ENCODE measurements at regions not wholly inside any gene's neighbourhood (a gene's known extent, or its start where the extent isn't known, plus 50 kb on each side); places are given as distances from the start of the nearest gene placed in this dataset.
A peak's percentile ranks its signal among the peaks of the same experiment; 100 is the strongest.

GRCh38 chr10:130575756-130576285, 439.6 kb downstream of the GLRX3 start:
- DNase-seq: no peak

- DNase-seq: no peak
Measured at GRCh38 chr10:130576427-130576826, 440.2 kb downstream of the GLRX3 start.

GRCh38 chr10:130577039-130577438, 440.8 kb downstream of the GLRX3 start:
- no peak for DNase-seq

DNA sequence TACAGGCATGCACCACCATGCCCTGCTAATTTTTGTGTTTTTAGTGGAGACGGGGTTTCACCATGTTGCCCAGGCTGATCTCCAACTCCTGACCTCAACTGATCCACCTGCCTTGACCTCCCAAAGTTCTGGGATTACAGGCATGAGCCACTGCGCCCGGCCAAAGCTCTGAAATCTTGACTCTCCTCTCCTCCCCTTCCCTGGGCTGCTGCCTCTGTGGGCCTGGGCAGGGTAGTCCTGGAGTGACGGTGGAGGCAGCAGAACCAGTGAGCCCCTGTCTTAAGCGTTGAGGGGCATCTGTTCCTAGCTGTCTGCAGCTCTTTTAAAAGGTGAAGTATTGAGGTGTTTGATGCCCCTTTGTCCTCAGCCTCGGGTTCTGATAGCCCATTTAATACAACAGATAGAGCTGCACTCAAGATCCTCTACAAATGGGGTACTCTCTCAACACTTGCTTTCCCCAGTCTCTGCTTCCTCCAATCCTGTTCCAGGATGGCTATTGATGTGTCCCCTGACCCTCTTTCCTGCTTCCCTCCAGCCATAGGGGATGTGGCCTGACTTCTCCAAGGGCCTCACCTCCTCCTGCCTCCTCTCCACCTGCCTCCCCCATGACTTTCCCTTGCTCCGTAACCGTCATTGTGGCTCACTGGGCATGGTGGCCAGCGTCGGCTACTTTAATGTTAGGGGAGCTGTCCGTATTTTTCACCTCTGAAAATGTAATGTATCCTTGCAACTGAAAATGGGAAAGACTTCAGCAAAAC, 442.5 kb downstream of the GLRX3 start:
- DNase-seq: no peak

GRCh38 chr10:130579913-130580312, 443.7 kb downstream of the GLRX3 start:
- no peak for DNase-seq

DNA sequence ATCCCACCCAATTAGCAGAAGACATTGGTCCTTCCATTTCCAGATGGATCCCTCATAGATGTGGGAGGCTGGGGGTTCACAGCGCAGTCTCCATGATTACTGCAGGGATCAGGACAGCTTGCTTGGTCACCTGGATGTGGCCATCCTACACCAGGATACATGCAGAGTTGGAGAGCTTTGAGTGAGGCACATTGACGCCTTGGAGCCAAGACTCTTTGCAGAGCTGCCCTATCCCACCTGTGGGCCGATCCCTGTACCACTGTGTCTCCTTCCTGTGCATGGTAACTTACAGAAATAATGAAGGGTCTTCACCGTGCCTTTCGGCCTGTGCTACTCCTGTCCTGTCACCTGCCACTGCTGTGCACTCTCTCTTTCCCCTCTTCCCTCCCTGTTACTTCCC, 444.8 kb downstream of the GLRX3 start:
- DNase-seq: no peak

GRCh38 chr10:130587718-130588117, 451.5 kb downstream of the GLRX3 start:
- no peak for DNase-seq

DNA sequence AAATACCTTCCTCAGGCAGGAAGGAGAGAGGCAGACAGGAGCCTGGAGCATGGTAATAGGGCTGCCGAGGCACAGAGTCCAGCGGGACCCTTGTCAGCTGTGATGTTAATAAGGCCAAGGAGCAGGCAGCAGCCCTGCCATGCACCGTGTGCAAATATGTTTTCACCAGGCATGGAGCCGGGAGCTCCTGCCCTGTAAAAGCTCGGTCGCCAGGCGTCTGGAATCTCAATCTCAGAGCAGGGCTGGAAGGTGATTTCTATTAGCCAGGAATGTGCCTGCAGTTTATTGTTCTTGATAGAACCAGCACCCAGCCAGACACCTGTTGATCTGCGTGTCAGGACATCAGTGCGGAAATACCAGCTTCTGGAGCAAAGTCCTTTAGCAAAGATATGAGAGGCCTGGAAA, 469.8 kb downstream of the GLRX3 start:
- DNase-seq: no peak

- DNase-seq: no peak
Measured at GRCh38 chr10:130607366-130607765, 471.2 kb downstream of the GLRX3 start.

GRCh38 chr10:130611239-130611638, 475.0 kb downstream of the GLRX3 start:
- no peak for DNase-seq

GRCh38 chr10:130615457-130615856, 479.3 kb downstream of the GLRX3 start:
- DNase-seq: peak; percentile 14

GRCh38 chr10:130617985-130618384, 481.8 kb downstream of the GLRX3 start:
- no peak for DNase-seq

DNA sequence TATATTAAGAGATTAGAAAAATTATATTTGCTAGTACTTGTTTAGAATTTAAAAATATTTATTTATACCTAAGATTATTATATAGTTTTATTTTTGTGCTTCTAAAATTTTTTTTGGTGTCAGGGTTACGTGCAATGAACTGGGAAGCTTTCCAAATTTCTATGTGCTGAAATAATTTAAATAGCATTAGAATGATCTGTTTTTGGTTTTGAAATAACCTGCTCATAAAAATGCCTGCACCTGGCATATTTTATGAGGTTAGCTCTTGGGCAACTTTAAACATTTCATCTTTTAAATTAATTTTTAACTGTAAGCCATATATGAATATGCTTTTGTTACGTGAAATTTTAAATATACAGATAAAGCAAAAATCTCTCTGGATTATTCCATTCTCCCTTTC, 482.5 kb downstream of the GLRX3 start:
- DNase-seq: no peak

DNA sequence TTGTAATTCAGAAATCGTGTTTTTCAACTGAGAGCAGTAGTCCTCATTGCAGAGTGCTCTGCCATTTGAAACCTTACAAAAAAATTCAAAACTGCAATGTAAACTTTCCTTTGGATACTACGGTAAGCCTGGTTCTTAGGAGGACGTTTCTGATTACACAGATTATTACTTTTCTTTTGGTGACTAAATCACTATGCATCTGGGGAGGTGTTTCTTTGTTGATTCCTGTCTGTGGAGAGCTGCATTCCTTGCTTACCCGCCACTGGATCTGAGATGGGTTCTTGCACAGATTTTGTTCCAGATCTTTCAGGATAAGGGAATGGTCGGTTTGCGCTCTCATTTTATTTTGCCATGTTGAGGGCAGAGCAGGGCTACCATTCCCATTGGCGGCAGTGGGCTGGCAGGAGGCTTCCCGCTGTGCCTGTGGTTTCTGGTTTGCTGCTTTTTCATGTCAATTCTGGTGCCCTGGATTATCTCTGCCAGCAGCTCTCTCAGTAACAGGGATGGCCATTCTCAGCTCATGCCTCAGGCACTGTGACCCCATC, 485.1 kb downstream of the GLRX3 start:
- no peak for DNase-seq

DNA sequence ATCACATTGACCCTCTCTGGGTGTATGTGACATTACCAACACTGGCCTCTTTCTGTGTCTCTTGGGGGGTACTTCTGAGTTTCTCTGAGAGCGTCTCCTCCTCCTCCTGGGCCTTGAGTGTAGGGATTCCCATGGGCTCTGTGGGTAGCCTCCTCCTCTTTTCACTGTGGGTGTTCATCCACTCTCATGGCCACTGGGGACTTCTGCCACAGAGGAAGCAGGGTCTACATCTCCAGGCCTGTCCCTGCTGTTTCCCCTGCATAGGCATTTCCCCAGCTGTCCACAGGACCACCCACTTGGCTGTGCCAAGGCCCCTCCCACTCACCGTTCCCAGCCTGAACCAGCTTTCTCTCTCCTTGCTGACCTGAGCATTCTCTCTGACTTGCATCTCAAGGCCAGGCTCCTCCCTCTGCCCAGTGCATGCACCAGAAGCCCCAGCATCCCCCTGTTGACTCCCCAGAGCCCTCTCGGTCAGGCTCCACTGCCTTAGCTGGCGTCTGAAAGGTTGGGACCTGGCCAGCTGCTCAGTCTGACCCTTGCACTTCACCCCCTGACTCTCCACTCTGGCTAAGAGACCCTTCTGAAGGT, 487.6 kb downstream of the GLRX3 start:
- DNase-seq: no peak

DNA sequence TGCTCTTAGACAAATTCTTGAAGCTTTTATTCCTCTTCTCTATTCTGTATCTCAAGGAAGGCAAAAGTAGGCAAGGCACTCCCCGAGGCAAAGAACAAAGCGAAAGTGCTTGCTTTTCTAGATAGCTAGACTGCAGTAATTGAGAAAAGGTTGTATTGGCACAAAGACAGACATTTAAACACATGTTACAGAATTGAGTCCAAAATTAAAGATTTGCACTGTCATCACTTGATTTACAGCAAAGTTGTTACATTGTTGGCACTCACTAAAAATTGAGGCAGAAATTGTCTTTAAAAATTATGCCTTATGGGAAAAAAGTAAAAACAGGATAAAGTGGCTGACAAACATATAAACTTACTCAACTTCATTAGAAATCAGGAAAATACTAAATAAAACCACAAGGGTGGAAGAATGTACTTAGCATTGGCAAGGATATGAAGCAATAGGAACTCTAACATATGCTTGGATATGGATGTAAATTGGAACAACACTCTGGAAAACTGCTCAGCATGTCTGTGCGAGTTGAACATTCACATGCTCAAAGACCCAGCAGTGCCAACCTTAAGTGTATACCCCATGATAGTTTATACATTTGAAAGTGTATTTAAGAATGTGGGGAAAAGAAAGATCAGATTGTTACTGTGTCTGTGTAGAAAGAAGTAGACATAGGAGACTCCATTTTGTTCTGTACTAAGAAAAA, 491.3 kb downstream of the GLRX3 start:
- DNase-seq: no peak

GRCh38 chr10:130630135-130630534, 493.9 kb downstream of the GLRX3 start:
- no peak for DNase-seq

DNA sequence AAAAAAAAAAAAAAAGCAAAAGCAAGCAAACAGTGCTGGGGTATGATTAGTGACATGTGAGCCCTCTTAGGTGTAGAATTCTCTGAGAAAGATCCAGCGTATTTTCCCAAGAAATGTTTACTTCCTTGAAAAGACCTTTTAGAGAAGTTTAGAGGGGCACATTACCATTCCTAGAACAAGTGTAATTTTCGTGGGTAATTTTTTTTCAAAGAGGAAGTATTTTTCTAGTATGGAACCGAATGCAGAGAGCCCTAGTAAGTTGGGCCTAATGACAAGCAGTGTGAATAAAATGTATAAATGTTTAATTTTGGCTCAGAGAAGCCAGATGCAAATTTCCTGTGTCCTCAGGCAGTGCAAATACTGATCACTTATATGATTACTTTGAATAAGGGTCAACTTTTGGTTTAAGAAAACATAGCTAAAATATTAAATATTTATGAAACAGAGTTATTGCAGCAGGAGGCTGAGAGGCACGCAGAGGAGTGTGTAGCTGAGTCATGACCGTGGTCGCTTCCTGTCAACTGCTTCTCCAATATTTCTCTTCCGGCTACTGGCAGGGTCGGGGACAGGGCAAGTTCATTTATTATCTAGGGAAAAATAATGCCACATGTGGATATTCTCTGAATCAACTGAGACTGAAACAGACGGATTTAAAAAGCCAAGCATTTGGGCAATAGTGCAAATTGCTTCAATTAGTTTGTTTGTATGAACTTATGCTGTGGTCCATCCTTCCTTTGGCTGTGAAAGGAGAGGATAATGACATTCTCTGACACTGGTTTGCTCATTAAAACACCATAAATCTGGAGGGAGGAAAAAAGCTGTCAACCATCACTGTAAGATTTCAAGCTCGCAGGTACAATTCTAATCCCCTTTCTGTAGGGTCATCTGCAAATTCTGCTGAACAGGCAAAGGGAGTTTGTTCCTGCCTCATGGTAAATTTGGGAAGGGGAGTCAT, 495.2 kb downstream of the GLRX3 start:
- DNase-seq: peak; percentile 81

DNA sequence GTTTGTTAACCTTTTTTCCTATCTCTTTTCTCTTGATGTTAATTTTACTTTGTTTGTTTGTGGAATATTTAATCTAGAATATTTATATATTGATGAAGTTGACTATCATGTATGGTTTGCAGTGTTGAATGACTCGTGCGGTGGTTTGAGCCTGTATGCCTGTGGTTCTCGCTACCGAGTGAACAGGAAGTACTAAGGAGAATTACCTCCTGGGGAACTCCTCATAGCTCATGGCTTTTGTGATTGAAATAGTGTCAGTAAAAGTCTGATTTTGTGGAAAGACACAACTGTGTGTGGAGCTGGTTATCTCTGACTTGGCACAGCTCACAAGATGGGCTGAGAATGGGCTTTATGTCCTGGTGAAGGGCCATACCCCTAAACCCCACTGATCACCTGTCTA, 498.6 kb downstream of the GLRX3 start:
- DNase-seq: peak; percentile 35

- no peak for DNase-seq
Measured at GRCh38 chr10:130635528-130635927, 499.3 kb downstream of the GLRX3 start.

DNA sequence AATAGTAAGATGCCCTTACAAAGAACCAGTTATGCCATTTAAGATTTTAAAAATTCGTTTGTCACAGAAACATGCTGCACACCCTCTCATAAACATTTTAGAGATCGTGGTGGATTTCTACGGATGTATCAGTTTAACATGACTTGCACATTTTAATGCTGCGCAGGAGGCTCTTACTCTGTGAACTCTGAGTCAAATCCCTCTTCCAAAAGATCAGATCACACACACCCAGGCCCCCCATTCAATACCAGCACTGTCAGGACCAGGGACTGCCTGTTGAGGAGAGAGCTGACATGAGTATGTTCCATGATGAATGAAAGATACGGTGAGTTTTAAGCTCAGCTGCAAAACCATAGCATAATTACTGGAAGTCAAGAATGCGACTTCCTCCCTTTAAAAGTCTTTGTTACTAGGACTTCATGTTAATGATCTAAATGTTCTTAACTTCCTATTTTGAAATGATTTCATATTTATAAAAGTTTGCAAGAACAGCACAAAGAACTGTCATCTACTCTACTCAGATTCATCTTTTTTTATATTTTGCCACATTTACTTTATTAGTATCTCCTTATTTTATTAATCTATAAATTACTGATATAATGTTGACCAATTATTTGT, 500.2 kb downstream of the GLRX3 start:
- peak; percentile 41 for DNase-seq

DNA sequence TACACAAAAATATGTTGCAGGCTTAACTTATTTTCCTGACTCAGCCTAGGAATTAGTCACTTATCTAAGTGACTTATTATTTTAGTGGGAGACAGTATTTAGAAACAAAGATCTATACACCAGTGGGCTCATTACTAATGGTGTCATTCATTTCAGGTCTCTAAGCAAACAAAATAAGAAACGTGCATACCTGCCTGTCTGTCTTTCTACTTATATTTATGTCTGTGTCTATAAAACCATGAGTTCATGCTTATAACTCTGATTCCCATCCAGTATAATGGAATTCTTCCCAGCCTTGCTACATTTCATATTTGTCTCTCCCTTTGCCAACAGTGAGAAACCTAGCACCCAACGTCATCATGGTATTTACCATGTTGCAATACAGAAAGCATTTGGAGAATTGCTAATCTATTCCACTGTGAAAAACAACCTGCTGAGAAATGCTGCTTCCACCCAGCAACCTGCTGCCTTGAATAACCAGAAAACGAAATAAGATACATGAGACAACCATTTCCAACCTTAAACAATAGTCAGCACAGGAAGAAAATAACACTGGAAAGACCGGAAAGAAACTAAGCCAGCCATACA, 501.0 kb downstream of the GLRX3 start:
- no peak for DNase-seq
